ENCODE measurements at regions not wholly inside any gene's neighbourhood (a gene's known extent, or its start where the extent isn't known, plus 50 kb on each side); places are given as distances from the start of the nearest gene placed in this dataset.
"Not testable (repeated sequence)": the region's sequence is repeated elsewhere in the genome, so short reads cannot be mapped to it uniquely, and the experiment has no call there.

DNA sequence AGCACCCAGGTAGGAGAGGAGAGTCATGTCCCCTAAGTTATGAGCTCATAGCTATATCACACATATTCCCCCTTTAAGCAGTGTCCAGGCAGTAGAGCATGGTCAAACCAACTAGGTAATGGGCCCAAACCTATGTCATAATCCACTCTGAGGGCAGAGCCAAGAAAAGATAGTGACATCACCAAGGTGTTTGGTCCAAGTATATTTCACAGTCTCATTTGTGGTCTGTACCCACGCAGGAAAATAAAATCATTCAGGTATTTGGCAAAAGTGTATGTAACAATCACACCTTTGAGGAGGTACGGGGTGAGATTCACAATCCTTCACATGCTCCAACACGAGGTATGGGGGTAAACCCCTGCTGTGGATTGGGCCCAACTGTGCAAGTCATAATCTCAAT, 2112.8 kb downstream of the TP53TG3F start:
- H3K4me3 ChIP-seq (ENCODE audit: low read depth, low read length) = no peak overlapping the region
- TF ChIP-seq, protein P1, sequence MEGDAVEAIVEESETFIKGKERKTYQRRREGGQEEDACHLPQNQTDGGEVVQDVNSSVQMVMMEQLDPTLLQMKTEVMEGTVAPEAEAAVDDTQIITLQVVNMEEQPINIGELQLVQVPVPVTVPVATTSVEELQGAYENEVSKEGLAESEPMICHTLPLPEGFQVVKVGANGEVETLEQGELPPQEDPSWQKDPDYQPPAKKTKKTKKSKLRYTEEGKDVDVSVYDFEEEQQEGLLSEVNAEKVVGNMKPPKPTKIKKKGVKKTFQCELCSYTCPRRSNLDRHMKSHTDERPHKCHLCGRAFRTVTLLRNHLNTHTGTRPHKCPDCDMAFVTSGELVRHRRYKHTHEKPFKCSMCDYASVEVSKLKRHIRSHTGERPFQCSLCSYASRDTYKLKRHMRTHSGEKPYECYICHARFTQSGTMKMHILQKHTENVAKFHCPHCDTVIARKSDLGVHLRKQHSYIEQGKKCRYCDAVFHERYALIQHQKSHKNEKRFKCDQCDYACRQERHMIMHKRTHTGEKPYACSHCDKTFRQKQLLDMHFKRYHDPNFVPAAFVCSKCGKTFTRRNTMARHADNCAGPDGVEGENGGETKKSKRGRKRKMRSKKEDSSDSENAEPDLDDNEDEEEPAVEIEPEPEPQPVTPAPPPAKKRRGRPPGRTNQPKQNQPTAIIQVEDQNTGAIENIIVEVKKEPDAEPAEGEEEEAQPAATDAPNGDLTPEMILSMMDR (IDR thresholded peaks at IDR 0.05; ENCODE audit: low read depth, low read length, missing control alignments) = no peak
- DNase-seq (ENCODE audit: low read depth) = no peak

DNA sequence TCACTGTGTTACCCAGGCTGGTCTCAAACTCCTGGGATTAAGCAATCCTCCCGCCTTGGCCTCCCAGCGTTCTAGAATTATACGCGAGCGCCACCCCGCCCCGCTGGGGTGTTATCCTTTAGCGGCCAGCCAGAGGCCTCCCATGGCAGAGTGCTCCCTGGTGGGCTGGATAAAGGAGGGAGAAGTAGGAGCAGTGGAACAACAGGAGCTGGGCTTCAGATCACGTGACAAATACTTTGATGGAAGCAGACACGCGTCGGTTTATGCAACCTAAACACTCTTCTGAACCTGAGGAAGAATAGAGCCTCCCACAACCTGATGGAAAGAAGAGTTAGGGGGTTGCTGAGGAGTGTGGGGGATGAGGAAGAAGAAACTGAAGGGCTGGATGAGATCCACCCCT, 2114.0 kb downstream of the TP53TG3F start:
- DNase-seq (ENCODE audit: low read depth) = no peak
- no peak overlapping the region for H3K4me3 ChIP-seq (ENCODE audit: low read depth, low read length)
- TF ChIP-seq, protein P1 (IDR thresholded peaks at IDR 0.05; ENCODE audit: low read depth, low read length, missing control alignments) = no peak

DNA sequence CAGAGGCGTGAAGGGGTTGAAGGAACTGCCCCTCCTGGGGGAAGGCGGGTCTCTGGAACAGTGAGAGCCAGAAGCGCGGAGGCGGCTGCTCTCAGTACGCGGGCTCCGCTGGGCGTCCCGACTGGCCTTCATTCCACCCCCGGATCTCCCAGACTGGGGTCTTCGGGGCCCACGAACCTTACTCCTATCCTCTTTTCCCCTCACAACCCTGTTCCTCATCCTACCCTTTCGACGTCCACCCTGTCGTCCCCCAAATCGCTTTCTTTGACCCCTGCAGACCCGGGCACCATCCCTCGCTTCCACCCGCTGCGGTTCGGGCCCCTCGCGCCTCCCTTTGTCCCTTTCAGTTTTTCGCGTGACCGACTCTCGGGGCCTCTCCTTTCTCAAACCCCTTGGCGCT, 2114.6 kb downstream of the TP53TG3F start:
- DNase-seq (ENCODE audit: low read depth) = no peak
- TF ChIP-seq, protein P1 (IDR thresholded peaks at IDR 0.05; ENCODE audit: low read depth, low read length, missing control alignments) = no peak
- H3K4me3 ChIP-seq (ENCODE audit: low read depth, low read length) = no peak overlapping the region

DNA sequence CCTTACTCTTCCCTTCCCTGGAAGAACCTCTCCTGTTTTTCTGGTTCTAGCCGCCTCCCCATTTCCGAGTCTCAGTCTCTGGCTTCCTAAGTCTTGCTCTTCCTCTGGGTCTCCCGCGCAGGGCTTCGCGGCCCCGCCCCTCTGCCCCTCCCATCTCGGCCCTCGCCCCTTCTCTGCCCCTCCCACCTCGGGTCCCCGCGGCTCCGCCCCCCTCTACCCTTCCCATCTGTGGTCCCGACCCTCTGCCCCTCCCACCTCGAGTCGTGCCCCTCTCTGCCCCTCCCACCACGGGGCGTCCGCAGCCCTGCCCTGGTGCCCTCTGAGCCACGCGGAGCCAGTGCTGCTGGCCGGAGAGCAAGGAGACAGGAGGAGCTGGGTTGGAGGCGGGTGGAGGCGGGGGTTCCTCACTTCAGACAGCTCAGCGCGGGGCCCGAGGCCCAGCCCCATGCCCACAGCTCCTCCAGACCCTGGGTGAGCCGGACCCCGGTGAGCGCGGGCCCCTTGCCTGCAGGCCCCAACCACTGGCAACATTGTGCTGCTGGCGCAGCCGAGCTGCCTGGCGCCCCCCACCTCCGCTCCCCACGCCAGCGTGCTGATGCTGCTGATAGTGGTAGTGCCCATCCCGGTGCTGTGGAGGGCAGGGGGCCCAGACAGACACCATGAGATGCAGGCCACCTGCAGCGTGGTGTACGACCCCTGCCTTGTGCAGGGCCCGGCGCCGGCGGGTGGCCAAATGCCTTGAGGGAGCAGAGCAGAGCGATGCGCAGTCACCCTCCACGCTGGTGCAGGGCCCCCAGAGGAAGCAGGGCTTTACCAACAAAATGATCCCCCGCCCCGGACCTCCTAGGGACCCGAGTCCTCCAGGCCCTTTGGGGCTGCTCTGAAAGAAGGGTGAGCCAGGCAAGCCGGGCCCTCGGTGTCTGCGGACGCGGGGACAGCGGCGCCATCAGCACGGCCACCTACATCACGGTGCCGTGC, 2115.3 kb downstream of the TP53TG3F start:
- no peak for DNase-seq (ENCODE audit: low read depth)
- TF ChIP-seq, protein P1 (IDR thresholded peaks at IDR 0.05; ENCODE audit: low read depth, low read length, missing control alignments) = no peak
- no peak overlapping the region for H3K4me3 ChIP-seq (ENCODE audit: low read depth, low read length)

DNA sequence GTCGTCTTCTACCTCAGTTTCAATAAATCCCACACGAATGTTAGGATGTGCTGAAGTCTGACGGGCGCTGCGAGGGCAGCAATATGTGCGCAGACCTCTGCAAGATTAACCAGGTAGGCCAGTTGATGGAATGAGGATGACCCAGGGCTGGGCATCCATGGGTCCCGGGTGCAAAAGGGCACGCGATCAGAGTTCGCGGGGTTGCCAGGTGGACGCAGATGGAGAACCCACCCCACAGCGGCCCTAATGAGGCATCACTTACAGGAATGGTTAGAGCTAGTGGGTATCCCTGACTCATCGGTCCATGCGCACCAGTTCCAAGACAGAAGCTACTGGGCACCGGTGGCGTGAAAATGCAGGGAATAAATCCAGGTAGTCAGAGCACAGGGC, 2116.0 kb downstream of the TP53TG3F start:
- H3K4me3 ChIP-seq (ENCODE audit: low read depth, low read length) = no peak overlapping the region
- DNase-seq (ENCODE audit: low read depth) = no peak
- TF ChIP-seq, protein P1 (IDR thresholded peaks at IDR 0.05; ENCODE audit: low read depth, low read length, missing control alignments) = no peak

DNA sequence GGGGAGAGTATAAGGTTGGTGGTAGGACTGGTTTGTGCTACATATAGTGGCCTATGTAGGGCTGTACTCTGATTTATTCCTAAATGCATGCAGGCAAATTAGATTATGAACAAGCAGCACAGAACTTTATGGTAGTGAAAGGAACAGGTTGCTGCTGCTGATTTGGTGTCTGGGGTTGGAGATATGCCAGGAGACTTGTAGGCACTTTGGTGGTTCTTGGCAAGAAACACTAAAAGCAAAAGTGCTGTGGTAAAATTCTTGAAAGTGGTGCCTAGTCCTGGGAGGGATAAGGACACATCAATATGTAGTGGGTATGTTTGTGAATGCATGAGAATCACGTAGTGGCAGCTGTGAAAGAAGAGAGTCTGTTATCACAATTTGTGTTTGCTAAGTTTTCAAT, 2126.0 kb downstream of the TP53TG3F start:
- TF ChIP-seq, protein P1 (IDR thresholded peaks at IDR 0.05; ENCODE audit: low read depth, low read length, missing control alignments) = no peak
- no peak overlapping the region for H3K4me3 ChIP-seq (ENCODE audit: low read depth, low read length)
- DNase-seq (ENCODE audit: low read depth) = no peak

DNA sequence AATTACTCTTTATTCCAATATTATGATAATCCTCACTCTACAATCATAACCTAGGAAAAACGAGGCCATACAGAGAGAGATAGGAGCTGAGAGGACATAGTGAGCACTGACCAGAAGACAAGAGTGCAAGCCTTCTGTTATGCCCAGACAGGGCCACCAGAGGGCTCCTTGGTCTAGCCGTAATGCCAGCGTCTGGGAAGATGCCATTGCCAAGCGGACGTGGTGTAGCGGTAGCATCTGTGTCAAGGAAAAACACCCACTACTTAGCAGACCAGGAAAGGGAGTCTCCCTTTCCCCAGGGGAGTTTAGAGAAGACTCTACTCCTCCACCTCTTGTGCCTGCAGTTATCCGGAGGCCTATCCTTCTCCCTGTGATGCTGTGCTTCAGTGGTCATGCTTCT, 2131.5 kb downstream of the TP53TG3F start:
- not testable (repeated sequence) for H3K4me3 ChIP-seq (ENCODE audit: low read depth, low read length); DNase-seq (ENCODE audit: low read depth)
- TF ChIP-seq, protein P1 (IDR thresholded peaks at IDR 0.05; ENCODE audit: low read depth, low read length, missing control alignments) = peak; percentile 17

Data from GM12864 (cell line).